LNCAP (cell line): ENCODE measurements at regions not wholly inside any gene's neighbourhood (a gene's known extent, or its start where the extent isn't known, plus 50 kb on each side); places are given as distances from the start of the nearest gene placed in this dataset.

Experiments
- TF ChIP-seq, protein P1 (sequence below): fragments of 450-650 bp; IDR thresholded peaks from 2 replicates; pipeline ENCODE4 v1.5.1; 2017; ENCODE audit warnings: mild to moderate bottlenecking

DNA sequence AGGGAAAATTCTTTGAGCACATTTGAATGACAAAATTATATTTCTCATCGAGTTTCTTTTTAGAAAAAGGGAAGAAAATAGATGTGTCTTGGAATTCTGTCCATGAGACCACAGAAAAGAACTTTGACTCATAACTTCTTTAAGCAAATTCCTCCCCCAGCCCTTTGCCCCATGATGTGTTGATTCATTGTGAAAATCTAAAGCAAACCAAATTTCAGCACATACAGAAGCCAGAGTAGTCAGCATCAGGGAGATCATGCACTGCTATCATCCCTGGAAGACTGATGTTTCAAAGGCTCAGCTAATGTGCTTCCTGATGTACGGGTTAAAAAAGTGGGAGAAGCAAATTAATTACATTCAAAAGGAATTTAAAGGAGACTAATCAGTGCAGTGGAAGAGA is 159.7 kb downstream of the FAT3 start:
- TF ChIP-seq, protein P1, sequence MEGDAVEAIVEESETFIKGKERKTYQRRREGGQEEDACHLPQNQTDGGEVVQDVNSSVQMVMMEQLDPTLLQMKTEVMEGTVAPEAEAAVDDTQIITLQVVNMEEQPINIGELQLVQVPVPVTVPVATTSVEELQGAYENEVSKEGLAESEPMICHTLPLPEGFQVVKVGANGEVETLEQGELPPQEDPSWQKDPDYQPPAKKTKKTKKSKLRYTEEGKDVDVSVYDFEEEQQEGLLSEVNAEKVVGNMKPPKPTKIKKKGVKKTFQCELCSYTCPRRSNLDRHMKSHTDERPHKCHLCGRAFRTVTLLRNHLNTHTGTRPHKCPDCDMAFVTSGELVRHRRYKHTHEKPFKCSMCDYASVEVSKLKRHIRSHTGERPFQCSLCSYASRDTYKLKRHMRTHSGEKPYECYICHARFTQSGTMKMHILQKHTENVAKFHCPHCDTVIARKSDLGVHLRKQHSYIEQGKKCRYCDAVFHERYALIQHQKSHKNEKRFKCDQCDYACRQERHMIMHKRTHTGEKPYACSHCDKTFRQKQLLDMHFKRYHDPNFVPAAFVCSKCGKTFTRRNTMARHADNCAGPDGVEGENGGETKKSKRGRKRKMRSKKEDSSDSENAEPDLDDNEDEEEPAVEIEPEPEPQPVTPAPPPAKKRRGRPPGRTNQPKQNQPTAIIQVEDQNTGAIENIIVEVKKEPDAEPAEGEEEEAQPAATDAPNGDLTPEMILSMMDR: no peak

DNA sequence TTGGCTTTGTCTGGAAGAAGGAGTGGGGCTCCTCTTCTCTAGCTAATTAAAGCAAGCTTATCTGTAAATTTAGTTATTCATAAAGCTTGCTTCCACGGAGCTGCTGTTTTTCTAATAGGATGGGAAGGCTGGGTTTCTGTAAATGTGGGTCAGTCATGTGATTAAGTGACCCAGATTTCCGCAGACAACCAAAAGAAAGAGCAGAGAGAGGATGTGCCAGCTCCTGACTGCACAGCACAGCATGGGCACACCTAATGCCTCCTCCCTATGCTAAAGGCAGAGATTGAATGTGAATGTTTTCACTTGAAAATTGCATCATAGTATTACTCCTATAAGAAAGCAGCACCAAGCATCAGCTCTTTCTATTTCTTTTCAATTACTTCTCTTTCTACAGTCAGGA is 160.2 kb downstream of the FAT3 start:
- TF ChIP-seq, protein P1: no peak

DNA sequence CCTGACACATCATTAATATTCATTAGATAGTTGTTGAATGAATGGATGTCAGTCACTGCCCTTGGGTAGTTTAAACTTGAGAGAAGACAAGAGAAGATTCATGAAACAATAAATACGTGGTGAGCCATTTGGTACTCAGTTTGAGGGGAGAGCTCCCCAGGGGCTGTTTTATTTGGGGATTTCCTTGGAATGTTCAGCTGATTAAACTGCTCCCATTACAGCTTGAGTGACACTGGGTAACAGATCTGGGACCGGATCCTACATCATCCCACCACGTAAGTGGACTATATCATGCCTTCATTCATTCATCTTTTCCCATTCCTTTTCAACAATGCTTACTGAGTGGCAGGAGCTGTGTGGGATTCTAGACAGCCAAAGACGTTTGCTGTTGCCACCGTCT is 162.0 kb downstream of the FAT3 start:
- TF ChIP-seq, protein P1: no peak

DNA sequence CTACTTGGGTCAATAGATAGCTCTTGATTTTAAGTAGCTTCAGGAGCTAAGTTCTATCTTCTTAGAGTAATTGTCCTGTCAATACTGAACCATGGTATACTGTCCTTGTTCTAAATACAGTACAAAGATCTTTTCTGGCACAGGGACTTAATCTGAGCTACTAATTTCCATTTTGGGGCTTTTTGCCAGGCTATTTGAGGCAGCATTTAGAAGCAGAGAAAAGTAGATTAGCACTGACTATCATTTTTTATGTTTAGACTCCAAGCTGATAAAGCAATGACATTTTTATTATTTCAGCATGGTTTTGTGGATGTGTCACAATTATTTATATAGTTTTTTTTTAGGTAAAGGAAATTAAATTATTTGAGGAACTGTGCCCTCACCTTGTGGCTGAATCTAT is 163.2 kb downstream of the FAT3 start:
- TF ChIP-seq, protein P1: no peak

DNA sequence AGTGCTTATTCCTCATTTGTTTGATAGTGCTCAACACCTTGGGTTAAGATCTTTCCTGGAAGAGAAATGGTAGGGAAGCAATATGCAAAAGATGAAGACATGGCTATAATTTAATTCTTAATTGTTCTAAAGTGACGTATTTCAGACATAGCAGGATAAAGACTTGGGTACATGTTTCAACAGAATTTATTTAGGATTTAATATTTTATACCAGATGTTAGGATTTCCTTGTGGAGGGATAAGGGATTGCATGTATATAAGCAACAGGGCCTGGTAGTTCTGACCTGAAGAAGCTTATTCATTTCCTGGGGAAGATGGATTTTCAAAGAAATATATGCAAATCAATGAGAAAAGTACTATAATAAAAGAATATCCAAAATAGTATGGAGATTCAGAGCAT is 163.8 kb downstream of the FAT3 start:
- TF ChIP-seq, protein P1: no peak

DNA sequence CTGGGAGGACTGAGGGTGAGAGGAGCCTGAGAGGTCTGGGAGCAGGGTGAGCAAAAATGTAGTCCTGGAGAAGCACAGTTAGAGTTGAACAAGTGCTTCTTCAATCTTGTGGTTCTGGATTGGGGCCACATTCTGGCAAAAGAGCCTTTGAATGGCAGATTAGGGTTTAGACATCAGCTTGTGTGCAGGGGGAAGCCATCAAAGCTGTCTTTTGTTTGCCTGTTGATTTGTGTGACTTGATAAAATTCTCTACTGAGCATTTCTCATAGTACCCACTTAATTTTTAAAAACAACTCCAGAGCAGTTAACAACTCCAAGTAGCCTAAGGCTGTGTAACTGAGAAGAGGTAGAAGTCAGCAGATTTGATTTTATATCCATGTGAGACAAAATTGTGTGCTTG is 166.2 kb downstream of the FAT3 start:
- TF ChIP-seq, protein P1: no peak

DNA sequence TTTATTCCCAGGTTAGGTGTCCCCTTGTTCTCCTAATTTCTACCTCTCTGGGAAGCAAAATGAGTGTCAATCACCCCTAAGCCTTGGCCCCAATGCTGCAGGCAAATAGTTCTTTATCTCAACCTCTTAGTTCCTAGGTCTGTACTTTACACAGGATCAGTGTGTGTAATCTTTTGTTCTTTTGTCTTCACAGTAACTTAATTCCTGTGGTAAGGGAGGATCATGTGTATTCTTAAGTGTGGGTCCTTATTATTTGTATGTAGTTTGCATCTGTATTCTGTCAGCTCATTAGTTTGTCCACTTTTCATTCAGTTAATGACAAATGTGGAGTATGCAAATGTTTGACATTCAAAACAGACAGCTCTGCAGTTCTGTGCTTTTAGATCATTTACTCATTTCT is 166.7 kb downstream of the FAT3 start:
- TF ChIP-seq, protein P1: no peak

GRCh38 chr11:92391808-92392207 is 167.2 kb downstream of the FAT3 start:
- TF ChIP-seq, protein P1: no peak
